Stomach (tissue), 4 donors: ENCODE measurements at regions not wholly inside any gene's neighbourhood (a gene's known extent, or its start where the extent isn't known, plus 50 kb on each side); places are given as distances from the start of the nearest gene placed in this dataset.

Experiments
- EP300 ChIP-seq: sonication (generic); formaldehyde crosslinking; IDR thresholded peaks from one replicate; pipeline ENCODE4 v1.6.1; 2017; ENCODE audit warnings: antibody characterized with exemption
- POLR2A ChIP-seq, 4 donors: fragments of 450-650 bp; IDR thresholded peaks; one replicate each; pipeline ENCODE4 v1.6.1; 2016; ENCODE audit warnings: antibody characterized with exemption in 4 of 4, control low read depth in 2 of 4, mild to moderate bottlenecking in 1 of 4, moderate library complexity in 1 of 4
- POLR2AphosphoS5 ChIP-seq, 3 donors: sonication (generic); formaldehyde crosslinking; IDR thresholded peaks; one replicate each; pipeline ENCODE4 v1.6.1; 2016; ENCODE audit warnings: antibody characterized with exemption in 3 of 3
- TF ChIP-seq, protein P1 (sequence below), 7 experiments: fragments of 450-650 bp in 4 of 7; fragments of 200-600 bp in 3 of 7; sonication (generic) in 3 of 7; IDR thresholded peaks; one replicate each; pipeline ENCODE4 v1.5.1; 2016 to 2019; ENCODE audit warnings: antibody characterized with exemption in 7 of 7, control low read depth in 2 of 7, mild to moderate bottlenecking in 1 of 7

DNA sequence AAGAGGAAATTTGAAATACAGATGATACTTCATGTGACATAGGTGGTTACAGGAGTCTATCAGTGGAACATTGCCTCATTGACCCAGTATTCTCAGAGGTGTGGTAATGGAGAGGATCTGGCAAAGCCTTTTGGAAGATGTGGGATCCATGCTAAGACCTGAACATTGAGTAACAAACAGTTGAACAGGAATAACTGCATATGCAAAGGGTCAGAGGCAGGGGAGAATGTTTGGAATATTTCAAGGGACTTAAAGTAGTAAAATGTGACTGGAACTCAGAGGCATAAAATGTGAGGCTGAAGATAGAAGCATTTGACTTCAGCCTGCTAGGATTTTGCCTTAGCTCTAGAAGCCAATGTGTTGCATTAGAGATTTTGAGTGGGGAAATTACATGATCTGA, 300.2 kb upstream of the ETAA1 start:
- TF ChIP-seq, protein P1, sequence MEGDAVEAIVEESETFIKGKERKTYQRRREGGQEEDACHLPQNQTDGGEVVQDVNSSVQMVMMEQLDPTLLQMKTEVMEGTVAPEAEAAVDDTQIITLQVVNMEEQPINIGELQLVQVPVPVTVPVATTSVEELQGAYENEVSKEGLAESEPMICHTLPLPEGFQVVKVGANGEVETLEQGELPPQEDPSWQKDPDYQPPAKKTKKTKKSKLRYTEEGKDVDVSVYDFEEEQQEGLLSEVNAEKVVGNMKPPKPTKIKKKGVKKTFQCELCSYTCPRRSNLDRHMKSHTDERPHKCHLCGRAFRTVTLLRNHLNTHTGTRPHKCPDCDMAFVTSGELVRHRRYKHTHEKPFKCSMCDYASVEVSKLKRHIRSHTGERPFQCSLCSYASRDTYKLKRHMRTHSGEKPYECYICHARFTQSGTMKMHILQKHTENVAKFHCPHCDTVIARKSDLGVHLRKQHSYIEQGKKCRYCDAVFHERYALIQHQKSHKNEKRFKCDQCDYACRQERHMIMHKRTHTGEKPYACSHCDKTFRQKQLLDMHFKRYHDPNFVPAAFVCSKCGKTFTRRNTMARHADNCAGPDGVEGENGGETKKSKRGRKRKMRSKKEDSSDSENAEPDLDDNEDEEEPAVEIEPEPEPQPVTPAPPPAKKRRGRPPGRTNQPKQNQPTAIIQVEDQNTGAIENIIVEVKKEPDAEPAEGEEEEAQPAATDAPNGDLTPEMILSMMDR (IDR thresholded peaks at IDR 0.05): no peak
- TF ChIP-seq POLR2A (IDR thresholded peaks at IDR 0.05) (no peak), EP300 (no peak), POLR2AphosphoS5 (IDR thresholded peaks at IDR 0.05) (no peak)
